ENCODE measurements at regions not wholly inside any gene's neighbourhood (a gene's known extent, or its start where the extent isn't known, plus 50 kb on each side); places are given as distances from the start of the nearest gene placed in this dataset.

GRCh38 chr1:69483246-69483645, 84.5 kb upstream of the LRRC7 start:
- no peak for DNase-seq

GRCh38 chr1:69485616-69486015, 82.1 kb upstream of the LRRC7 start:
- no peak for DNase-seq

GRCh38 chr1:69491416-69491815, 76.3 kb upstream of the LRRC7 start:
- DNase-seq: no peak

GRCh38 chr1:69492286-69492685, 75.4 kb upstream of the LRRC7 start:
- DNase-seq: no peak

- no peak for DNase-seq
Measured at GRCh38 chr1:69494221-69494620, 73.5 kb upstream of the LRRC7 start.

GRCh38 chr1:69497441-69498221, 70.1 kb upstream of the LRRC7 start:
- no peak for DNase-seq

- no peak for DNase-seq
Measured at GRCh38 chr1:69498711-69499110, 69.0 kb upstream of the LRRC7 start.

GRCh38 chr1:69499203-69499803, 68.4 kb upstream of the LRRC7 start:
- DNase-seq: no peak

GRCh38 chr1:69502991-69503390, 64.7 kb upstream of the LRRC7 start:
- no peak for DNase-seq

- DNase-seq: no peak
Measured at GRCh38 chr1:69504730-69505252, 62.9 kb upstream of the LRRC7 start.

GRCh38 chr1:69506311-69506710, 61.4 kb upstream of the LRRC7 start:
- DNase-seq: no peak

GRCh38 chr1:69506721-69507120, 61.0 kb upstream of the LRRC7 start:
- DNase-seq: no peak

- DNase-seq: no peak
Measured at GRCh38 chr1:69510026-69510425, 57.7 kb upstream of the LRRC7 start.

- DNase-seq: no peak
Measured at GRCh38 chr1:69511426-69512192, 56.1 kb upstream of the LRRC7 start.

- DNase-seq: no peak
Measured at GRCh38 chr1:69513601-69514000, 54.1 kb upstream of the LRRC7 start.
